Cardiac fibroblast (primary cell): ENCODE measurements at regions not wholly inside any gene's neighbourhood (a gene's known extent, or its start where the extent isn't known, plus 50 kb on each side); places are given as distances from the start of the nearest gene placed in this dataset.

Experiments used
- DNase-seq, 2 donors: peaks; one replicate each; pipeline versions ENCODE4 v3.0.0 to v3.0.0-alpha.2; 2010; ENCODE audit warnings: low read depth in 2 of 2
- H3K4me3 ChIP-seq, 2 donors: replicated peaks in 1 of 2; 1 replicate in 1 of 2; 2 replicates in 1 of 2; pipeline ENCODE4 v1.5.1; 2011; ENCODE audit warnings: low read depth in 2 of 2, low read length in 2 of 2, mild to moderate bottlenecking in 2 of 2, moderate library complexity in 1 of 2
- TF ChIP-seq, protein P1 (sequence below): IDR thresholded peaks from one replicate; pipeline ENCODE4 v1.5.1; 2011; ENCODE audit warnings: low read depth, mild to moderate bottlenecking, low read length, inconsistent platforms

DNA sequence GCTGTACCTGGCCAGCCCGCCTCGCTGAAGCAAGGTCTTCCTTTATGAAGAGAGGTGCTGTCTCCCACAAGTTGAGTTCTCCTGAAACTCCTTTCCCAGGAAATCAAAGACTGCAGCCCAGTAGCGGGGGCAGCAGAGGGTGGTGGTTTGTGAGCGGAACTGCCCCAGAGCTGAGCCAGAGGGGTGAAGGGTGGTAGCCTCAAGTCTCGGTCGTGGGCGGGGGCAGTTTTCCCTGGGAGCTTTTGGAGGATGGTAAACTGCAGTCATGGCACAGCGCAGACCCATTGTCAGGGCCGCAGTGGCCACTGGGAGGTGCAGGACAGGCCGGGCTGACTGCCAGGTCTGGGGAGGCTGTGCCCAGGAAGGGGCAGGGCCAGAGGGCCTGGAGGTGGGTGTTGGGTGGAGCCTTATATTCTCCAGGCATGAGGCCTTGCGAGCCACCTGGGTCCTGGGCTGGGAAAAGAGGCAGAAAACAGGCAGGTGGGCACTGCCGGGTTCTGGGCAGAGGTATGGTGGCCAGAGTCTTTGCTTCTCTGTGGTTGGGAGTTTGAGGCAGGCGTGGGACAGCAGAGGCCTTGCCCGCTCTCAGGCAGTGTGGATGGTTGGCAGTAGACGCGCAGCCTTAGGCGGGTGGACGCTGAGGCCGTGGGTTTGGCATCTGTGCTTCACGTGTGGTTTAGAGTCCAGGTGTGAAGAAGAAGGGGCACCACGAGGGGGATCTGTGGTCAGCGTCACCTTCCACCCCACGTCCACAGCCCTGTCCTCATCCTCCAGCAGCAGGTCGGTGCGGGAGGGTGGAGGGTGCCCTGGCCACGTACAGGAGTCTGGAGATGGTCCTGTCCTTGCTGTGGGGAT is 1176.4 kb downstream of the BRD1 start:
- no peak for DNase-seq
- TF ChIP-seq, protein P1, sequence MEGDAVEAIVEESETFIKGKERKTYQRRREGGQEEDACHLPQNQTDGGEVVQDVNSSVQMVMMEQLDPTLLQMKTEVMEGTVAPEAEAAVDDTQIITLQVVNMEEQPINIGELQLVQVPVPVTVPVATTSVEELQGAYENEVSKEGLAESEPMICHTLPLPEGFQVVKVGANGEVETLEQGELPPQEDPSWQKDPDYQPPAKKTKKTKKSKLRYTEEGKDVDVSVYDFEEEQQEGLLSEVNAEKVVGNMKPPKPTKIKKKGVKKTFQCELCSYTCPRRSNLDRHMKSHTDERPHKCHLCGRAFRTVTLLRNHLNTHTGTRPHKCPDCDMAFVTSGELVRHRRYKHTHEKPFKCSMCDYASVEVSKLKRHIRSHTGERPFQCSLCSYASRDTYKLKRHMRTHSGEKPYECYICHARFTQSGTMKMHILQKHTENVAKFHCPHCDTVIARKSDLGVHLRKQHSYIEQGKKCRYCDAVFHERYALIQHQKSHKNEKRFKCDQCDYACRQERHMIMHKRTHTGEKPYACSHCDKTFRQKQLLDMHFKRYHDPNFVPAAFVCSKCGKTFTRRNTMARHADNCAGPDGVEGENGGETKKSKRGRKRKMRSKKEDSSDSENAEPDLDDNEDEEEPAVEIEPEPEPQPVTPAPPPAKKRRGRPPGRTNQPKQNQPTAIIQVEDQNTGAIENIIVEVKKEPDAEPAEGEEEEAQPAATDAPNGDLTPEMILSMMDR = no peak
- no peak overlapping the region for H3K4me3 ChIP-seq

- no peak overlapping the region for H3K4me3 ChIP-seq
- TF ChIP-seq, protein P1 = no peak
- DNase-seq = no peak
These were observed 1177.2 kb downstream of the BRD1 start for GRCh38 chr22:48650323-48651035.

DNA sequence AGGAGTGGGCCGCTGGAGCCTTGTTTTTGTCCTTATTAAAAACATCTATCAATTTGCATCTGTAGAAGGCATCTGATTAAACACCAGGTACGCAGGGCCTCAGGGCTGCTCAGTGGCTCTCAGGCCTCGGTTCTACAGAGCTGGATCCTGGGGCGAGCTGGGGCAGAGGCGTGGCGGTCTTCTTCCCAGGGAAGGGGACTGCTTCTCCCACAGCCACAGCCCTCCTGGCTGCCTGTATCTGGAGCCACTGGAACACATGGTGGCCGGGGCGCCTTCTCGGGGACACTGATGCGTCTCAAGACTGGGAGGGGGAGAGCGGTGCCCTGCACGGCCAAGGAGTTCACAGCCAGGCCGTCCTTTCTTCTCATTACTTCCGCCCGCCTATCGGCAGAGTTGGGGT is 1178.2 kb downstream of the BRD1 start:
- no peak for DNase-seq
- TF ChIP-seq, protein P1 = no peak
- H3K4me3 ChIP-seq = no peak overlapping the region

DNA sequence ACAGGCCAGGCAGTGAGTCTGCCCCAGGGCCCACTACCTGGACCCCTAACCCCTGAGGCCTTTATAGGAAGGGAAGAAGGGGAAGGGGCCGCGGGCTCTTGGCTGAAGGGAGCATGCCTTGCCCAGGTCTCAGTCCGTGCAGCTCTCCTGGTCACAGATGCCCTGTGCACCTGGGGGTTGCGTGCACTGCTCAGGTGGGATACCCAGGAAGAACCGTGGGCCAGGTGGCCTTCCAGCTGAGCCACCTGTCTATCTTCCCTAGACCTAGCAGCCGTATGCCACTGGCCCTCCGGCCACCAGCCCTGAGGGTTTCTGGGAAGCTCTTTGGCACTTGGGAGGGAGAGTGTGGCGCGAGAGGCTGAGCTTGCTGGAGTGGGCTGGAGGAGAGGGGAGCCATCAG is 1178.6 kb downstream of the BRD1 start:
- H3K4me3 ChIP-seq = no peak overlapping the region

GRCh38 chr22:48647606-48648515 is 1179.8 kb downstream of the BRD1 start:
- no peak for DNase-seq
- TF ChIP-seq, protein P1 = no peak

More for the DNA sequence above, 1178.6 kb downstream of the BRD1 start:
- TF ChIP-seq, protein P1 = no peak
- no peak for DNase-seq

DNA sequence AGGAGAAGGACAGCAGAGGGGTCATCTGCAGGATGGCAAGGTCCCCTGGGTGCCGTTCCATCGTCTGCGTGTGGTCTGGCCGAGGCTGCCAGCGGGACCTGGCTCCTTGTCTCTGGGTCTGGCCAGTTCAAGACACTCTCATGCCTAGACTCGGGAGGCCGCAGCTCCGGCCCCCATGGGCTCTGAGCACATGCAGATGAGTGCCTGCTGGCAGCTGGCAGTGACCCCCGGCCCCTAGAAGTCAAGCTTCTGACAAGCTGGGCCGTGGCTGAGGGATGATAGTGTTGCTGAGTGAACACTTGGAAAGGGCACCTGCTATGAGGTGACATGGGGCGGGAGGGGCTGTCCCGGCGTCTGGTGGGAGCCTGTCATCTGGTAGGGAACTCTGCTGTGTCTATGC is 1180.6 kb downstream of the BRD1 start:
- no peak overlapping the region for H3K4me3 ChIP-seq

More at GRCh38 chr22:48647606-48648515, 1179.8 kb downstream of the BRD1 start:
- no peak overlapping the region for H3K4me3 ChIP-seq

More for the DNA sequence above, 1180.6 kb downstream of the BRD1 start:
- no peak for DNase-seq
- TF ChIP-seq, protein P1 = no peak
